GM23338 (cell line): ENCODE measurements at regions not wholly inside any gene's neighbourhood (a gene's known extent, or its start where the extent isn't known, plus 50 kb on each side); places are given as distances from the start of the nearest gene placed in this dataset.

Experiments used
- JUNB ChIP-seq: IDR thresholded peaks from one replicate; pipeline ENCODE4 v1.6.1; 2016; ENCODE audit warnings: antibody characterized with exemption; ENCODE audit not compliant: unreplicated experiment
- REST ChIP-seq: IDR thresholded peaks from one replicate; pipeline ENCODE4 v1.6.1; 2018; ENCODE audit warnings: antibody characterized with exemption; ENCODE audit not compliant: unreplicated experiment
- ZNF462 ChIP-seq: fragments of 250-450 bp; sonication (Bioruptor Pico); IDR thresholded peaks from 2 replicates; pipeline ENCODE4 v1.5.0; 2020; ENCODE audit warnings: mild to moderate bottlenecking, moderate library complexity
- TF ChIP-seq, protein P1 (sequence below), 2 experiments: fragments of 200-600 bp in 1 of 2; sonication (generic) in 1 of 2; conservative IDR thresholded peaks; 2 replicates each; pipeline versions ENCODE4 v1.5.1 to v1.6.1; 2016 to 2017; ENCODE audit warnings: antibody characterized with exemption in 2 of 2, low read depth in 2 of 2, mild to moderate bottlenecking in 2 of 2, moderate library complexity in 1 of 2

DNA sequence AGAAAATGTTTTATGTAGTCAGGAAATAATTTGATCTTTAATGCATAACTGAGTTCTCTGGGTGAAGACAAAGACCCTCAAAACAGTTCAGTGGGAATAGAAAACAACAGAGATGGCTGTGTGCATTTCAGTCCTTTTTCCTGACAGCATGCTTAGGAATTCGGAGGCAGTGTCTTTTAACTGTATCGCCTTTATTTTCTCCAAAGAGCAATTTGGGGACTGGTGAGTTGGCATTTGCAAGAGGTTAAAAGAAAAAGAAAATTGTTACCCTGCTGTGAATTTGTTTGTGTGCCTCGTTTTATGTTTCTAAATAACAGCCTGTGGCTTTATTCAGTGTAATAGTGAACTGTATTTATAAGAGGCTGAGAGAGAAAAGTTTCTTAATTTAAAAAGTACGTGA is 227.8 kb upstream of the DMAC1 start (continued):
- TF ChIP-seq ZNF462 (CRISPR knock-in tag) (no peak), JUNB (no peak), REST (no peak)
- TF ChIP-seq, protein P1, sequence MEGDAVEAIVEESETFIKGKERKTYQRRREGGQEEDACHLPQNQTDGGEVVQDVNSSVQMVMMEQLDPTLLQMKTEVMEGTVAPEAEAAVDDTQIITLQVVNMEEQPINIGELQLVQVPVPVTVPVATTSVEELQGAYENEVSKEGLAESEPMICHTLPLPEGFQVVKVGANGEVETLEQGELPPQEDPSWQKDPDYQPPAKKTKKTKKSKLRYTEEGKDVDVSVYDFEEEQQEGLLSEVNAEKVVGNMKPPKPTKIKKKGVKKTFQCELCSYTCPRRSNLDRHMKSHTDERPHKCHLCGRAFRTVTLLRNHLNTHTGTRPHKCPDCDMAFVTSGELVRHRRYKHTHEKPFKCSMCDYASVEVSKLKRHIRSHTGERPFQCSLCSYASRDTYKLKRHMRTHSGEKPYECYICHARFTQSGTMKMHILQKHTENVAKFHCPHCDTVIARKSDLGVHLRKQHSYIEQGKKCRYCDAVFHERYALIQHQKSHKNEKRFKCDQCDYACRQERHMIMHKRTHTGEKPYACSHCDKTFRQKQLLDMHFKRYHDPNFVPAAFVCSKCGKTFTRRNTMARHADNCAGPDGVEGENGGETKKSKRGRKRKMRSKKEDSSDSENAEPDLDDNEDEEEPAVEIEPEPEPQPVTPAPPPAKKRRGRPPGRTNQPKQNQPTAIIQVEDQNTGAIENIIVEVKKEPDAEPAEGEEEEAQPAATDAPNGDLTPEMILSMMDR (conservative IDR thresholded peaks at IDR 0.05; ENCODE audit: low read depth in 2 of 2), result no peak
